SK-N-SH treated with all-trans-retinoic acid at 6 μM for 48 hours (cell line): ENCODE measurements at regions not wholly inside any gene's neighbourhood (a gene's known extent, or its start where the extent isn't known, plus 50 kb on each side); places are given as distances from the start of the nearest gene placed in this dataset.

Experiments
- CSRNP3 ChIP-seq: fragments of 250-450 bp; sonication (Bioruptor Pico); IDR thresholded peaks from 2 replicates; pipeline ENCODE4 v1.5.1; 2021; ENCODE audit warnings: mild to moderate bottlenecking, moderate library complexity
- OSR1 ChIP-seq: fragments of 250-450 bp; sonication (Bioruptor Pico); IDR thresholded peaks from 2 replicates; pipeline ENCODE4 v1.8.0; 2022; ENCODE audit warnings: moderate library complexity, mild to moderate bottlenecking, inconsistent platforms
- PATZ1 ChIP-seq: fragments of 250-450 bp; sonication (Bioruptor Pico); IDR thresholded peaks from 2 replicates; pipeline ENCODE4 v1.8.0; 2020; ENCODE audit warnings: mild to moderate bottlenecking, moderate library complexity, borderline replicate concordance
- PPARA ChIP-seq: fragments of 250-450 bp; sonication (Bioruptor Pico); IDR thresholded peaks from 2 replicates; pipeline ENCODE4 v1.5.0; 2020; ENCODE audit warnings: mild to moderate bottlenecking, borderline replicate concordance
- RARB ChIP-seq: fragments of 250-450 bp; sonication (Bioruptor Pico); IDR thresholded peaks from 2 replicates; pipeline ENCODE4 v1.8.0; 2021; ENCODE audit warnings: mild to moderate bottlenecking, moderate library complexity
- TSHZ2 ChIP-seq: fragments of 250-450 bp; sonication (Bioruptor Pico); IDR thresholded peaks from 2 replicates; pipeline ENCODE4 v1.5.0; 2020; ENCODE audit warnings: mild to moderate bottlenecking, moderate library complexity
- ZFP3 ChIP-seq: fragments of 250-450 bp; sonication (Bioruptor Pico); IDR thresholded peaks from 2 replicates; pipeline ENCODE4 v1.5.0; 2020; ENCODE audit warnings: mild to moderate bottlenecking, moderate library complexity
- ZFP30 ChIP-seq: fragments of 450-650 bp; formaldehyde crosslinking; IDR thresholded peaks from 2 replicates; pipeline ENCODE4 v1.5.0; 2022; ENCODE audit warnings: mild to moderate bottlenecking, moderate library complexity

- TF ChIP-seq OSR1 (CRISPR knock-in tag): no peak
- TF ChIP-seq PATZ1 (CRISPR knock-in tag): no peak
- TF ChIP-seq RARB (CRISPR knock-in tag): no peak
- no peak for TF ChIP-seq CSRNP3 (CRISPR knock-in tag)
- TF ChIP-seq ZFP30 (CRISPR knock-in tag): no peak
- no peak for TF ChIP-seq TSHZ2 (CRISPR knock-in tag)
- TF ChIP-seq PPARA (CRISPR knock-in tag): no peak
- TF ChIP-seq ZFP3 (CRISPR knock-in tag): no peak
These were observed 177.4 kb downstream of the SPRY1 start for GRCh38 chr4:123573866-123574508.
